CD14-positive monocyte (primary cell): ENCODE measurements at regions not wholly inside any gene's neighbourhood (a gene's known extent, or its start where the extent isn't known, plus 50 kb on each side); places are given as distances from the start of the nearest gene placed in this dataset.

Experiments used
- DNase-seq, 3 donors: peaks; one replicate each; pipeline ENCODE4 v3.0.0-alpha.2; 2011 to 2022
- H2AFZ ChIP-seq: 2 replicates; pipeline ENCODE4 v1.6.0; 2012; ENCODE audit warnings: mild to moderate bottlenecking, low read depth, low read length, inconsistent platforms; ENCODE audit not compliant: insufficient read depth, poor library complexity, severe bottlenecking
- H3K27ac ChIP-seq, 2 donors: 1 replicate in 1 of 2; 2 replicates in 1 of 2; pipeline ENCODE4 v1.5.1; 2012 to 2013; ENCODE audit warnings: low read length in 2 of 2, control low read depth in 1 of 2, inconsistent platforms in 1 of 2, low read depth in 1 of 2, mild to moderate bottlenecking in 1 of 2
- H3K27me3 ChIP-seq, 2 donors: one replicate each; pipeline versions ENCODE4 v1.6.0 to v1.6.1; 2011 to 2013; ENCODE audit warnings: low read length in 2 of 2; ENCODE audit not compliant: control insufficient read depth in 2 of 2, insufficient read depth in 2 of 2
- H3K36me3 ChIP-seq, 2 donors: replicated peaks in 1 of 2; 1 replicate in 1 of 2; 2 replicates in 1 of 2; pipeline versions ENCODE4 v1.5.1 to v1.6.1; 2012 to 2013; ENCODE audit warnings: low read length in 2 of 2, control low read depth in 1 of 2, inconsistent platforms in 1 of 2, mild to moderate bottlenecking in 1 of 2; ENCODE audit not compliant: insufficient read depth in 2 of 2, control insufficient read depth in 1 of 2
- H3K4me1 ChIP-seq, 2 donors: 1 replicate in 1 of 2; 2 replicates in 1 of 2; pipeline versions ENCODE4 v1.5.1 to v1.6.1; 2012 to 2013; ENCODE audit warnings: low read length in 2 of 2, control low read depth in 1 of 2, inconsistent platforms in 1 of 2, mild to moderate bottlenecking in 1 of 2, moderate library complexity in 1 of 2; ENCODE audit not compliant: insufficient read depth in 2 of 2, control insufficient read depth in 1 of 2
- H3K4me2 ChIP-seq: replicated peaks from 2 replicates; pipeline ENCODE3; 2012; ENCODE audit warnings: low read length, moderate library complexity, mild to moderate bottlenecking; ENCODE audit not compliant: poor library complexity, severe bottlenecking; ENCODE audit errors: extremely low read depth
- H3K4me3 ChIP-seq, 3 experiments: fragments of 200-600 bp in 1 of 3; sonication (generic) in 1 of 3; replicated peaks in 1 of 3; 1 replicate in 2 of 3; 2 replicates in 1 of 3; pipeline ENCODE4 v1.5.1; 2011 to 2013; ENCODE audit warnings: low read length in 3 of 3, mild to moderate bottlenecking in 3 of 3, control low read depth in 2 of 3, low read depth in 2 of 3, inconsistent platforms in 1 of 3, moderate library complexity in 1 of 3
- H3K79me2 ChIP-seq: 2 replicates; pipeline ENCODE4 v1.6.0; 2012; ENCODE audit warnings: mild to moderate bottlenecking, control low read depth, inconsistent platforms, low read length, moderate library complexity; ENCODE audit not compliant: insufficient read depth
- H3K9ac ChIP-seq: 2 replicates; pipeline ENCODE4 v1.6.0; 2017; ENCODE audit warnings: low read length, mild to moderate bottlenecking; ENCODE audit not compliant: insufficient read depth, poor library complexity, severe bottlenecking
- H3K9me3 ChIP-seq, 2 donors: replicated peaks in 1 of 2; 1 replicate in 1 of 2; 2 replicates in 1 of 2; pipeline versions ENCODE4 v1.5.1 to v1.6.1; 2012 to 2013; ENCODE audit warnings: low read length in 2 of 2, control low read depth in 1 of 2; ENCODE audit not compliant: control insufficient read depth in 1 of 2, insufficient read depth in 1 of 2
- H4K20me1 ChIP-seq: 2 replicates; pipeline ENCODE4 v1.6.0; 2012; ENCODE audit warnings: mild to moderate bottlenecking, low read length, control low read depth, moderate library complexity; ENCODE audit not compliant: insufficient read depth
- H3K27ac Mint-ChIP-seq, 7 donors: one replicate each; pipeline ENCODE4 v1.8.0; 2020; ENCODE audit warnings: mild to moderate bottlenecking in 7 of 7, mixed read lengths in 7 of 7, moderate library complexity in 6 of 7, inconsistent platforms in 2 of 7
- H3K27me3 Mint-ChIP-seq, 3 donors: one replicate each; pipeline ENCODE4 v1.8.0; 2021 to 2022; ENCODE audit warnings: low read depth in 3 of 3, mild to moderate bottlenecking in 3 of 3, mixed read lengths in 3 of 3, moderate library complexity in 3 of 3, inconsistent platforms in 1 of 3
- H3K36me3 Mint-ChIP-seq, 2 donors: one replicate each; pipeline ENCODE4 v1.8.0; 2020; ENCODE audit warnings: mixed read lengths in 2 of 2, inconsistent platforms in 1 of 2, mild to moderate bottlenecking in 1 of 2
- H3K4me1 Mint-ChIP-seq: one replicate; pipeline ENCODE4 v1.8.0; 2020; ENCODE audit warnings: mild to moderate bottlenecking, mixed read lengths
- H3K4me3 Mint-ChIP-seq, 2 donors: one replicate each; pipeline ENCODE4 v1.8.0; 2020; ENCODE audit warnings: mild to moderate bottlenecking in 2 of 2, mixed read lengths in 2 of 2, moderate library complexity in 1 of 2
- H3K9me3 Mint-ChIP-seq, 7 donors: one replicate each; pipeline ENCODE4 v1.8.0; 2020 to 2022; ENCODE audit warnings: mixed read lengths in 7 of 7, mild to moderate bottlenecking in 6 of 7, moderate library complexity in 6 of 7, inconsistent platforms in 2 of 7
- WGBS: methylation state at CpG from one replicate; pipeline ENCODE4 v1.1.5; 2013; ENCODE audit warnings: missing lambda C conversion rate; ENCODE audit not compliant: insufficient coverage; 5-methylcytosine and 5-hydroxymethylcytosine counted together
- intact Hi-C, 2 donors: fragments of 100-400 bp; cut with micrococcal nuclease; formaldehyde crosslinking; loops; one replicate each; pipeline versions ENCODE4 v1.15.0 to v1.15.1; 2023
- TF ChIP-seq, protein P1 (sequence below): fragments of 200-600 bp; IDR thresholded peaks from one replicate; pipeline ENCODE4 v1.8.0; 2022; ENCODE audit warnings: antibody characterized with exemption, mild to moderate bottlenecking

DNA sequence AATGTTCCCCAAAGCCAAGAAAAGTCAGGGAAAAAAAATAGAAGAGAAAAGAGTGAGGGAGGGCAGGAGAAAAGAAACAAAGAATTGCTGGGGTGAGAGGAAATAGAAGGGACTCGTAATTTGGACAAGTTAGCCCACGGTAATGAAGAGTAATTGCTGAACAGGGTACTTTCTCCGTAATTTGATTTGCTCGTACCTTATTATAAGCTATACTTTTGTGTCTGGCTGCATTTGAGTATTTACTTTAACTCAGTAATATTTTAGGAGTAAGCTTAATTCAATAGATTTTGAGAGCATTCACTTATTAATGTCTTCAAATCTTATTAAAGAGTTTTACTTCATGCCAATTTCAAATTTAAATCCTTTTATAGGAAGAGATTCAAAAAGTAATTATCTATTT lies 527.5 kb downstream of the COL11A1 start:
- TF ChIP-seq, protein P1, sequence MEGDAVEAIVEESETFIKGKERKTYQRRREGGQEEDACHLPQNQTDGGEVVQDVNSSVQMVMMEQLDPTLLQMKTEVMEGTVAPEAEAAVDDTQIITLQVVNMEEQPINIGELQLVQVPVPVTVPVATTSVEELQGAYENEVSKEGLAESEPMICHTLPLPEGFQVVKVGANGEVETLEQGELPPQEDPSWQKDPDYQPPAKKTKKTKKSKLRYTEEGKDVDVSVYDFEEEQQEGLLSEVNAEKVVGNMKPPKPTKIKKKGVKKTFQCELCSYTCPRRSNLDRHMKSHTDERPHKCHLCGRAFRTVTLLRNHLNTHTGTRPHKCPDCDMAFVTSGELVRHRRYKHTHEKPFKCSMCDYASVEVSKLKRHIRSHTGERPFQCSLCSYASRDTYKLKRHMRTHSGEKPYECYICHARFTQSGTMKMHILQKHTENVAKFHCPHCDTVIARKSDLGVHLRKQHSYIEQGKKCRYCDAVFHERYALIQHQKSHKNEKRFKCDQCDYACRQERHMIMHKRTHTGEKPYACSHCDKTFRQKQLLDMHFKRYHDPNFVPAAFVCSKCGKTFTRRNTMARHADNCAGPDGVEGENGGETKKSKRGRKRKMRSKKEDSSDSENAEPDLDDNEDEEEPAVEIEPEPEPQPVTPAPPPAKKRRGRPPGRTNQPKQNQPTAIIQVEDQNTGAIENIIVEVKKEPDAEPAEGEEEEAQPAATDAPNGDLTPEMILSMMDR: no peak
- H3K4me3 ChIP-seq: no peak overlapping the region
- no peaks in the 10 kb centered on the region for H3K36me3 ChIP-seq
- intact Hi-C loops: no loop called here
- H3K9me3 ChIP-seq: peaks cover 5 to 9% of the 10 kb centered on the region in 2 donors
- no peak for DNase-seq
- Mint-ChIP-seq H3K4me1 (no peaks in the 10 kb centered on the region), H3K4me3 (no peak overlapping the region), H3K9me3 (peaks cover 0 to 8% (median 0%) of the 10 kb centered on the region in 7 donors), H3K27ac (no peak overlapping the region), H3K36me3 (no peaks in the 10 kb centered on the region), H3K27me3 (peaks cover 0 to 1% (median 0%) of the 10 kb centered on the region in 3 donors)
- no peaks in the 10 kb centered on the region for H4K20me1 ChIP-seq
- no peaks in the 10 kb centered on the region for H3K27me3 ChIP-seq
- H2AFZ ChIP-seq: no peak overlapping the region
- H3K4me2 ChIP-seq: no peak overlapping the region
- H3K9ac ChIP-seq: no peak overlapping the region
- no peaks in the 10 kb centered on the region for H3K4me1 ChIP-seq
- no peak overlapping the region for H3K27ac ChIP-seq
- no peaks in the 10 kb centered on the region for H3K79me2 ChIP-seq
- 70% methylated on average over 2 of the region's 4 CpGs for WGBS

DNA sequence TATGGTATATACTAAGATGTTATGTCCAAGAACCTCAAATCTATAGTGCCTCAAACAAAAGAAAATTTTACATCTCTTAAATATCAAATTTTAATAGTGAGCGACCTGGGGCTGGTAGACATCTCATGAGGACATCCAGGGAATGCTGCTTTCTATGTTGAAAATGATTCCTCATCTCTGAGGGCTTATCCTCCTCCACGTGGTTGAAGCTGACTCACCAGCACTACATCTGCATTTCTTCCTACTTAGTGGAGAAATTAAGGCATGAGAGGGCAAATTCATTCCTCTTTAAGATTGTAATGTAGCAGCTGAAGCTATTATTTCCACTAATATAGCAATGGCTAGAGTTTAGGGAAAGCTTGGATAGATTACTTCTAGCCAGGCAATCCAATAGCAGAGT lies 529.5 kb downstream of the COL11A1 start:
- Histone ChIP-seq H3K27ac (no peak overlapping the region), H4K20me1 (no peaks in the 10 kb centered on the region), H3K4me2 (no peak overlapping the region), H3K9me3 (peaks cover 5 to 9% of the 10 kb centered on the region in 2 donors), H3K36me3 (no peaks in the 10 kb centered on the region), H3K27me3 (no peaks in the 10 kb centered on the region), H2AFZ (no peak overlapping the region), H3K4me3 (no peak overlapping the region), H3K79me2 (no peaks in the 10 kb centered on the region), H3K4me1 (no peaks in the 10 kb centered on the region), H3K9ac (no peak overlapping the region)
- WGBS: no CpG with 5 or more reads among the region's 2 CpGs
- Mint-ChIP-seq H3K4me1 (no peaks in the 10 kb centered on the region), H3K4me3 (no peak overlapping the region), H3K27ac (no peak overlapping the region), H3K36me3 (no peaks in the 10 kb centered on the region), H3K27me3 (peaks cover 0 to 1% (median 0%) of the 10 kb centered on the region in 3 donors), H3K9me3 (peaks cover 0 to 10% (median 0%) of the 10 kb centered on the region in 7 donors)
- no peak for DNase-seq
- TF ChIP-seq, protein P1: no peak
- intact Hi-C loops: no loop called here
